Breast epithelium (tissue), 4 donors: ENCODE measurements at regions not wholly inside any gene's neighbourhood (a gene's known extent, or its start where the extent isn't known, plus 50 kb on each side); places are given as distances from the start of the nearest gene placed in this dataset.

Experiments
- DNase-seq, 2 donors: peaks; one replicate each; pipeline ENCODE4 v3.0.0-alpha.2; 2019; ENCODE audit warnings: low spot score in 2 of 2
- H3K27ac ChIP-seq, 2 donors: fragments of 200-600 bp; sonication (generic) in 1 of 2; one replicate each; pipeline ENCODE4 v1.5.1; 2016 to 2019; ENCODE audit warnings: mild to moderate bottlenecking in 1 of 2
- H3K27me3 ChIP-seq, 2 donors: fragments of 200-600 bp; sonication (generic) in 1 of 2; one replicate each; pipeline versions ENCODE4 v1.5.1 to v1.6.0; 2017 to 2019; ENCODE audit warnings: control low read depth in 1 of 2, mild to moderate bottlenecking in 1 of 2
- H3K36me3 ChIP-seq: fragments of 200-600 bp; one replicate; pipeline ENCODE4 v1.5.1; 2019
- H3K4me1 ChIP-seq, 2 donors: fragments of 200-600 bp; sonication (generic); one replicate each; pipeline ENCODE4 v1.5.1; 2016 to 2019; ENCODE audit warnings: control low read depth in 1 of 2
- H3K4me3 ChIP-seq, 3 donors: fragments of 200-600 bp; sonication (generic); 1 replicate in 2 of 3; 2 replicates in 1 of 3; pipeline ENCODE4 v1.5.1; 2016 to 2019; ENCODE audit warnings: mild to moderate bottlenecking in 3 of 3, moderate library complexity in 2 of 3
- H3K9me3 ChIP-seq, 2 donors: fragments of 200-600 bp; sonication (generic) in 1 of 2; one replicate each; pipeline ENCODE4 v1.5.1; 2016 to 2019; ENCODE audit warnings: control low read depth in 1 of 2
- CTCF ChIP-seq, 3 donors: fragments of 450-650 bp; IDR thresholded peaks; one replicate each; pipeline ENCODE4 v1.5.1; 2016 to 2017; ENCODE audit warnings: antibody characterized with exemption in 3 of 3, mild to moderate bottlenecking in 3 of 3, moderate library complexity in 3 of 3
- POLR2A ChIP-seq: fragments of 450-650 bp; IDR thresholded peaks from one replicate; pipeline ENCODE4 v1.6.1; 2016; ENCODE audit warnings: antibody characterized with exemption, mild to moderate bottlenecking, moderate library complexity
- POLR2AphosphoS5 ChIP-seq, 3 donors: sonication (generic); formaldehyde crosslinking; IDR thresholded peaks; one replicate each; pipeline ENCODE4 v1.6.1; 2017; ENCODE audit warnings: antibody characterized with exemption in 3 of 3
- intact Hi-C: fragments of 100-400 bp; cut with DNase I; formaldehyde crosslinking; loops from one replicate; pipeline ENCODE4 v1.15.1; 2023; ENCODE audit warnings: low total_unique reads

- Histone ChIP-seq H3K4me3 (peak overlapping the region in 1 of 3 donors; percentile 13), H3K27ac (no peak overlapping the region), H3K36me3 (no peaks in the 10 kb centered on the region), H3K9me3 (no peaks in the 10 kb centered on the region), H3K4me1 (no peaks in the 10 kb centered on the region), H3K27me3 (no peaks in the 10 kb centered on the region)
- TF ChIP-seq POLR2AphosphoS5 (IDR thresholded peaks at IDR 0.05), result no peak
- no peak for TF ChIP-seq POLR2A
- no peak for TF ChIP-seq CTCF (IDR thresholded peaks at IDR 0.05)
- intact Hi-C loops, result no loop called here
- DNase-seq, result no peak
Observed at GRCh38 chr1:200473698-200474371, 64.0 kb upstream of the ZNF281 start.

- Histone ChIP-seq H3K9me3 (no peaks in the 10 kb centered on the region), H3K27ac (no peak overlapping the region), H3K4me1 (no peaks in the 10 kb centered on the region), H3K36me3 (no peaks in the 10 kb centered on the region), H3K4me3 (no peak overlapping the region), H3K27me3 (no peaks in the 10 kb centered on the region)
- no peak for DNase-seq
- intact Hi-C loops, result no loop called here
- no peak for TF ChIP-seq CTCF (IDR thresholded peaks at IDR 0.05)
- no peak for TF ChIP-seq POLR2A
- no peak for TF ChIP-seq POLR2AphosphoS5 (IDR thresholded peaks at IDR 0.05)
Observed at GRCh38 chr1:200471739-200472138, 61.9 kb upstream of the ZNF281 start.

- no peaks in the 10 kb centered on the region for H3K4me1 ChIP-seq
- no peaks in the 10 kb centered on the region for H3K27me3 ChIP-seq
- DNase-seq, result no peak
- intact Hi-C loops, result no loop called here
- no peak overlapping the region for H3K27ac ChIP-seq
- no peak overlapping the region for H3K4me3 ChIP-seq
- no peaks in the 10 kb centered on the region for H3K36me3 ChIP-seq
- no peak for TF ChIP-seq POLR2AphosphoS5 (IDR thresholded peaks at IDR 0.05)
- no peak for TF ChIP-seq CTCF (IDR thresholded peaks at IDR 0.05)
- TF ChIP-seq POLR2A, result no peak
- H3K9me3 ChIP-seq, result no peaks in the 10 kb centered on the region
Observed at GRCh38 chr1:200468264-200469001, 58.6 kb upstream of the ZNF281 start.

- intact Hi-C loops, result no loop called here
- no peak overlapping the region for H3K27ac ChIP-seq
- H3K27me3 ChIP-seq, result no peaks in the 10 kb centered on the region
- H3K4me3 ChIP-seq, result no peak overlapping the region
- no peaks in the 10 kb centered on the region for H3K36me3 ChIP-seq
- TF ChIP-seq CTCF (IDR thresholded peaks at IDR 0.05), result no peak
- TF ChIP-seq POLR2A, result no peak
- no peaks in the 10 kb centered on the region for H3K4me1 ChIP-seq
- DNase-seq, result no peak
- H3K9me3 ChIP-seq, result no peaks in the 10 kb centered on the region
Observed at GRCh38 chr1:200464784-200465400, 55.1 kb upstream of the ZNF281 start.
